ENCODE measurements at regions not wholly inside any gene's neighbourhood (a gene's known extent, or its start where the extent isn't known, plus 50 kb on each side); places are given as distances from the start of the nearest gene placed in this dataset.
"Not testable (repeated sequence)": the region's sequence is repeated elsewhere in the genome, so short reads cannot be mapped to it uniquely, and the experiment has no call there.

DNA sequence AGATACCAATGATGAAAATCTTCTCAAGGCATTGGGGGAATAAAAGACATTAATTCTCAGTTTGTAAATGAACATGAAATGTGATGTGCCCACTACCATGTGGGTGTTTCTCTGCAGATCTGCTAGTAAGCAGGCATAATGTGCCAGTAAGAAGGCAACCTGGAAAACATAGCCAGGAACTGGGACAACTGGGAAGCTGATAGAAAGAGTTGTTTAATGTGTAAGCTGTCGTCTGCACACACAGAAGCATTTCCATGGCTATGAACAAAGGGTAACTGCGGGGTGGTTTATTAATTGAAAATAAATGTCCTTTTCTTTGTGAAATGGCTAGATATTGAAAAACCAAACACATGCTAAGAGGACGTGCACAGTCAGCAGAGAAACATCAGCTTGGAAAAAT is 52.0 kb downstream of the ZC3H11B start:
- in situ Hi-C loops (cut with HindIII; ENCODE audit: low sequenced_read_pairs): no loop called here

DNA sequence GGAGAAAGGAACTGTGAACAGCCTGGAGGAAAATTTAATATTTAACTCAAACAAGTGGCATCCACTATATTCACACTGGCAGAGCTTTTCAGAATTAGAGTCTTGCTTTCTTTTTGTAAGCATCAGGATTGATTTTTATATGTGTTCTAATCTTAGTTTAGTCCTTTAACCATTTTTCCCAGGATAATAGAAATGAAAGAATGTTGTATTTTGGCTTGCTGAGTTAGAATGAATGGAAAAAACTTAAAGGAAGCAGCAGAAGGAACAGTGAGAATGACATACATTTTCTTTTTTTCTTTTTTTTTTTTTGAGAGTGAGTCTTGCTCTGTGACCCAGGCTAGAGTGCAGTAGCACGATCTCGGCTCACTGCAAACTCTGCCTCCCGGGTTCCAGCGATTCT is 53.0 kb downstream of the ZC3H11B start:
- in situ Hi-C loops (cut with HindIII; ENCODE audit: low sequenced_read_pairs): no loop called here

DNA sequence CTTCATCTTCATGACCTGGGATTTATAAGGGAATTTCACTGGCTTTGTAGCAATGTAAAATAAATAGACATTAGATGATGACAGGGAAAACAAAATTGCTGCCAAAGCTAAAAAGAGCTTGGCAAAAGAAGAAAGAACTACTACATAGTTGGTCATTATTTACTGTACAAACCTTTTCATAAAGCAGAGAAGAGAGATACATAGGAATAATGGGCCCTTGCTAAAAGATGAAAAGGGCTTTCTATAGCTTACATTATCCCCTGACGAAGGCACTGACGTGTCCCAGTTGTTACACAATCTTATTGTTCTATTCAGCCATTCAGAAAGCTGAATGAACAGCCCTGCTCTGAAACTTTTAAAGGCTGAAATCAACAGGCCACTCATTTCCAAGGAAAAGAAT is 57.1 kb downstream of the ZC3H11B start:
- in situ Hi-C loops (cut with HindIII; ENCODE audit: low sequenced_read_pairs): no loop called here

DNA sequence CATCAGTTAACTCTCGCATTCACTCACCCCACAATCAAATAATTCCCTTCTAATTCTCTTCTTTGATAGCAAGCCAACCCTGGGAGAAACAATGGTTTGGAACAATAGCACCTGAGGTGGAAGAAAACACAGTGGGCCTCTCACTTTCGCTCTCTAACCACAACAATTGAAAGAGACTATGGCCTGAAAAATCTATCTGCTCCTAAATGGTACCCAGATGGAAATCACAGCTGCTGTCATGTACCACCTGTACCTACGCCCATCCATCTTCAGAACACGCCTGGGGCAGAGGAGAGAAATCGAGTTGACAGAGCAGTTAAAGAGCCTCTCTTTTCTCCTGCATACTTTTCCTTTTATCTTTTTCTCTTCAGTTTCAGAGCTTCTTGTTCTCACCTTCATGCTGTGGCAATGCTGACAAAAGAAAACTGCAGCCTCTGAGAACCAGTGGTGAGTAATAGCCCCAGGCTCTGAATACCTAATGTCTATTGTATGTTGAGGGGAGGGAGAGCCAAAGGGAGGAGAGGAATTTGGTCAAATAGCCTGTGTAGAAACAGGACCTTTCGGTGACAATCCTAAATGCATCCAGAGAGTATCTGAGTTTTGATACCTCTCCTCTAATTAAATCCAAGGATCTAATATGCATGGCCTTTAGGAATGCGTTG is 57.7 kb downstream of the ZC3H11B start:
- in situ Hi-C loops (cut with HindIII; ENCODE audit: low sequenced_read_pairs): no loop called here

DNA sequence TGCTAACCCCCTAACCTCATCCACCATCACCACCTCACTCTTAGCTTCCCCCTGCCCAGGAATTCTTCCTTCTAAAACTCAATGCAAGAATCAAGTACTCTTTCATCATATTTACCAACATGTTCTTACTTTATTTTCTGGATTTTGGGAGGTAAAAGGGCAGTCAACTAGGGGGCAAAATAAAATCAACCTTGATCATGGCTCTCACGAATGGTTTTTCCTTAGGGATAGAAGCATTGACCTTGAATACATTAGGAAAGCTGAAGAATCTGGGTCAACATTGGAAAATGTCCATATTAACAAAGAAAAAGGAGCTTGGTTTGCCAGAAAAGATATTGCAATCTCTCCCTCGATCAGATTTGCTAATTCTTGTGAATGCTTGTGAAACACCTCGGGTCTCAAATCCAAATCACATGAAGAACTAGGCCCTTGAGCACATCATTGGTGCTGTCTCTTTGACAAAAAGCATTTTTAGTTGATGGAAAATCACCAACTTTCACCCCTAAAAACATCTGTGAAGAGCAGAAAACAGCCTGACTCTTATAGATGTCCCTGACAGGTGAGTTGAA is 58.9 kb downstream of the ZC3H11B start:
- in situ Hi-C loops (cut with HindIII; ENCODE audit: low sequenced_read_pairs): no loop called here

DNA sequence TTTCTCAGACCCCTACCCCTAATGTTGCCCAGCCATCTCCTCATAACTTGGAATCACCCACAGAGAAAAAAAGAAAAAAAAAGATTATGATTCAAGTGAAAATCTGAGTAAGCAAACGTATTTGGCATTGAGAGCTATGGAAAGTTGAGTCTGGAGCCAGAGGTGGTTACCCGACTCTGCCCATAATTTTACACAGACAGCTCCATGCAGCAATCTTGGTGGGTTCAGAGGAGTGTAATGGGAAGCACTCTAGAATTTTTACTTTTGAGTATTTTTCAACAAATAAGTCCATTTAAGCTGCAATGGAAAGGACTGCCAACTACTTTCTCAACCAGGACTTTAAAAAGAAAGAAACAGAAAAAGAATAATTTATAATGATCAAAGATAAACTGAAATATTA is 62.7 kb downstream of the ZC3H11B start:
- in situ Hi-C loops (cut with HindIII; ENCODE audit: low sequenced_read_pairs): no loop called here

DNA sequence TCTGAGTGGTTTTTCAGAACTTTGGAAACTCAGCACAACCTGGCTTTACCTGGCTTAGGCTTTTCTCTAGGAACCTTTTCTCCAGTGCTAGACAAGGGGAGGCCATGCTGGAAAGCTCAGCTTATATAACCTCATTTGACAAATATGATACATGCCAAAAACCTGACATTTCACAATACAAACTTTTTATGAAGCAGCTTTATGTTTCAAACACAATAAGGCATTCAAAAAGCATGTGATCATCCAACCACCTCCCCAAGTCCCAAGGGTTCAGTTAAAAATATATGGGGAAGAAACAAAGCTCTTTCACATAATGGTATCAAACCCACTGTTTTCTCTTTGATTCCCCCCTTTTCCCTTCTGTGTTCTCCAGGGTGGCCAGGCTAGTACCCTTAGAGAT is 63.7 kb downstream of the ZC3H11B start:
- in situ Hi-C loops (cut with HindIII; ENCODE audit: low sequenced_read_pairs): no loop called here

DNA sequence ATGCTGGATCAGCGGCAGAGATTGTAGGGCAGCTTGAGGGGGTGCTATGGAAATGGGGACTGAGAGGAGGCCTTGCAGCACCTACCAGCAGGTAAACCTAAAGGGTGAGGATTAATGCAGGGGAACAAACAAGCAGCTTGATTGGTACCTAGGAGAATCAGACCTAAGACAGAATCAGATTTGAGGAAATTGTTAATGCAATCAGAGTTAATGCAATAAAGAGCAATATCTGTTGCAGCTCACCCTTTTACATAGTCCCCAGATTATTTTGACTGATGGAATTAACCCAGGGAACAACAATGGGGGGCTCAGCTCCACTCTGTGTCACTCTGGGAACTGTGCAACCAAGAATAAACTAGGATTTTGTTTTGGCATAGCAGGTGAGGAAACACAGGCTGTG is 64.5 kb downstream of the ZC3H11B start:
- in situ Hi-C loops (cut with HindIII; ENCODE audit: low sequenced_read_pairs): no loop called here

DNA sequence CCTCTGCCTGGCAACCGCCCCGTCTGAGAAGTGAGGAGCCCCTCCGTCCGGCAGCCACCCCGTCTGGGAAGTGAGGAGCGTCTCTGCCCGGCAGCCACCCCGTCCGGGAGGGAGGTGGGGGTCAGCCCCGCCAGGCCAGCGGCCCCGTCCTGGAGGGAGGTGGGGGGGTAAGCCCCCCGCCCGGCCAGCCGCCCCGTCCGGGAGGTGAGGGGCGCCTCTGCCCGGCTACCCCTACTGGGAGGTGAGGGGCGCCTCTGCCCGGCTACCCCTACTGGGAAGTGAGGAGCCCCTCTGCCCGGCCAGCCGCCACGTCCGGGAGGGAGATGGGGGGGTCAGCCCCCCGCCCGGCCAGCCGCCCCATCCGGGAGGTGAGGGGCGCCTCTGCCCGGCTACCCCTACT is 67.1 kb downstream of the ZC3H11B start:
- in situ Hi-C loops (cut with HindIII; ENCODE audit: low sequenced_read_pairs): not testable (repeated sequence)

DNA sequence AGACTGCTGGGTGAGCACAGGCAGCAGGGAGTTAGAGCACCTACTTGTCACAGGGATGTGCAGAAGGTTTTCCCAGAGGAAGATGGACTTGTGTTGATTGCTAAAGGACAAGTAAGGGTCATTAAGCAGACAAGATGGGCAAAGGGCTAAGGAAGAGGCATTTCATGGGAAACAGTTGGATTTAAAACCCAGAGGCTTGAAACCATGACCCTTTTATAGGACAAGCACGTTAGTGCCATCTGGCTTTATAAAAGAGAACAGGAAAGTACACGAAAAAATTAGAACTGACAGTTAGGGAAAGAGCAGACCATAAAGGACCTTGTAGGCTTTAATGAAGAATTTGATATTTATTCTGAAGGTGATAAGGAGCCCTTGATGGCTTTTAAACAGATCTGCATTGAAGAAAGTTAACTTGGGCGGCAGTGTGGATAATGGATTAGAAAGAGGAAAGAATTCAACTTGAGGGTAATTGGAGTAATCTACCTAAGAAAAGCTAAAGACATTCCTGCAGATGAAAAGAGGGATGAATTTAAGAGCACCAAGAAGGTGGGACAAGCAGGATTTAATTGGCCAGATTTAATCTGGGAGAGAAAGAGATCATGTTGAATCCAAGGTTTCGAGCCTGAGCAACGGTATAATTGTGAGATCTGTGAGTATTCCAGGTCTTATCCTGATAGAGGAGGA is 68.6 kb downstream of the ZC3H11B start:
- in situ Hi-C loops (cut with HindIII; ENCODE audit: low sequenced_read_pairs): no loop called here

DNA sequence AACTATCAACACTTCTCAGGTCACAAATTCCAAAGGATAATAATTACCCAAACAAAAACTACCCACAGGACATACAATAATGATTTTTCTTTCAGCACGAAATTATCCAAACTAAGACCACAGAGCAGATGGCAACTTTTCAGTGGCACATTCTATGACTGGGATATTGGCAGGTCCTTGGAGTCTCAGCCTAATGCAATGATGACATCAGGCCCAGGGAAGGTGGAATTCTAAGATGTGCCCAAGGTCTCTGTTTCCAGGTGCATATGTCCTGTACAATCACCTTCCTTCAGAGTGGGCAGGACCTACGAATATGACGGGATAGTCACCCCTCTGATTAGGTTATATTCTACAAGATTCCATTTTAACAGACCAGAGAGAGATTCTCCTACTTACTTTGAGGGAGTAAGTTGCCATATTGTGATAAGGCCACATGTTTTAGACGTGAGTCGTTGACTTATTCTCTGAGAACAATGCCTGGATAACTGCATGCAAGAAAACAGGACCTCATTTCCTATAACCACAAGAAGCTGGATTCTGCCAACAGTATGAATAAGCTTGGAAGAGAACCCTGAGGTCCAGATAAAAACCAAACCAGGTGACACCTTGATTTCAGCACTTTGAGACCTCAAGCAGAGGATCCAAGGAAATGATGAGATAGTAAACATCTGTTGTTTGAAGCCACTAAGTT is 69.9 kb downstream of the ZC3H11B start:
- in situ Hi-C loops (cut with HindIII; ENCODE audit: low sequenced_read_pairs): no loop called here

DNA sequence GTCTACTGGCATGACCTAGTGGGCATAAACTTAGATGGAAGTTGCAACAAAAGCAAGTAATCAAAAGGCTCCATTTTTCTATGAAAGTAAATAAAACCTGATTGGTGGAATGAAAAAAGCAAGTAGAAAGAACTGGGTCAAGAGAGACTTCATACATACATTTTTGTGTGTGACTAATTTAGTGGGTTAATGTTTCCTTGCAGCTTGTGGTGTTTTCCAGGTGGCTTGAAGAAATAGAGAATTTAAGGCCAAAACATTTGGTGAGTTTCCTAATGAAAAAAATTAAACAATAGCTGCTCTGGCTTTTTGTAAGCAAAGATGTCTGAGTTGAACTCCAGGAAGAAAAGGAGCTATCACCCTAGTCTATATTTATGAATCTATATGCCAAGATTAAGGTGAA is 71.0 kb downstream of the ZC3H11B start:
- in situ Hi-C loops (cut with HindIII; ENCODE audit: low sequenced_read_pairs): no loop called here

DNA sequence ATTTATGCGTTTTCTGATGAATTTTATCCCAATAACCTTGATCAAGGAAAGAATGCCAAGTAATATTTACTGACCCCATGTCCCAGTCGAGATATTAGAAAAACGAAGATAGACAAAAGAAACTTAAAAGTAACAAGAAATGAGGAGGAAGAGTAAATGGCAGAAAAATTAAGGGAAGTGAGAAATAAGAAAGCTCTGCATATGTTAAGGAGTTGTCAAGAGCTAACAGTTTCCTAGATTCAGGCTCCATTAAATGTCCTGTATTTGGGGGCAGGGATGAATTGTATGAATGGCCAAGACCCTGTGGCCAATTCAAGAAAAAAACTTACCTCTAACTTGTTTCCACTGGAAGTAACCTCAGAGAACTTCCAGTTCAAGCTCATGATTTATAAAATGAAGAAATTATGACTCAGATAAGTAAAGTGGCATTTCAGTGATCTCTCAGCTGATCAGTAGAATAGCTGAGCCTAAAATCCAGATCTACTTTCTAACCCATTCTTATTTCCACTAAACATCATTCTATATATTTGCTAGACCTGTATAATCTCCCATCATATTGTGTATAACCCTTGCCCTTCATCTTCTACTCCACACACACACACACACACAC is 73.2 kb downstream of the ZC3H11B start:
- in situ Hi-C loops (cut with HindIII; ENCODE audit: low sequenced_read_pairs): no loop called here

DNA sequence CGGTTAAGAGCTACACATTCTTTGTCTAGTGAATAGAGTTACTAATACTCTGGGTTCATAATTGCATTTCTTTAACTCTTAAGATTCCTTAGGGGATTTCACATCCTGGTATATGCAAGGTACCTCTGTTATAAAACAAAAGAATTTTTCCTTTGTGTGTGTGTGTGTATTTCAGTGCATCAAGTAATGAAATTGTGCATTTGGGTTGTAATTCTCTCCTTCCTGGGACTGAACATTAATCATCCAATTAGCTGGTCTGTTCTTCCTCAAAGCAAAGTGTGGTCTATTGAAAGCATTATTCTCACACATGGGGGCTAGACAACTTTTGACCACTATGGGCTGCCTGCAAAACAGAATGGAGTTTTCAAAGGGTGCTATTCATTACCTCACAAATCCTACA is 74.0 kb downstream of the ZC3H11B start:
- in situ Hi-C loops (cut with HindIII; ENCODE audit: low sequenced_read_pairs): no loop called here

DNA sequence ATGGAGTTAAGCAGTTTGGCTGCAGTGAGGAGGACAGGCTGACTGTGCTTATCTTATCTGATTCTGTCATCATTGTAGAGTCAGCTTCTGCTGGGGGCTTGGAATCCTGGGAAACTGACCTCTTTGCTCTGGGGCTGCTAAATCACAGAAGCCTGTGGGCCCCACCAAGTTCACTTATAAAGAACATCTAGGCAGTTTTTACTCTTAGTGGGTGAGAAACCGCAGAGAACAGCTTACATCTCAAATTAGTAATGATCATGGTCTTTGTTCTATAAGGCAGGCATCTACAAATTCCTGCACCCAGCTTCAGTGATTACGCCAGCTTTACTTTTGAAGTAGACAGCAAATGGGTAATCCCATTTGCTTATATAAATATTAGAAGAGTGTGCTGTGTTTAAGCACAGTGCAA is 75.7 kb downstream of the ZC3H11B start:
- in situ Hi-C loops (cut with HindIII; ENCODE audit: low sequenced_read_pairs): no loop called here

DNA sequence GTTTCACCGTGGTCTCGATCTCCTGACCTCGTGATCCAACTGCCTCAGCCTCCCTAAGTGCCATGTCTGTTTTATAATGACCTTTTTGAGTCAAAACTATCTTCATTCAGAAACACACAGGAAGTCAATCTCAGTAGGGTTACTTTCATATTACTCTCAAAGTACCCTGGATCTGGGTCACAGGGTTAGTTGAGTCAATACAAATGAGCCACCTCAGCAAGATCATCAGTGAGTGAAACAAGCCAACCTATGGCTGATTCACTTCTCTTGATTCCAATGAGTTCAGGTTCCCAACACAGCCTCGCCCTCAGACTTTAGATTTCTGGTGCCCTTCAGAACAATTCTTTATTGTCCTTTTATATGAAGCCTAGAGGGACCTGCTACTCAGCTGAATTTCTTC is 76.9 kb downstream of the ZC3H11B start:
- in situ Hi-C loops (cut with HindIII; ENCODE audit: low sequenced_read_pairs): no loop called here

DNA sequence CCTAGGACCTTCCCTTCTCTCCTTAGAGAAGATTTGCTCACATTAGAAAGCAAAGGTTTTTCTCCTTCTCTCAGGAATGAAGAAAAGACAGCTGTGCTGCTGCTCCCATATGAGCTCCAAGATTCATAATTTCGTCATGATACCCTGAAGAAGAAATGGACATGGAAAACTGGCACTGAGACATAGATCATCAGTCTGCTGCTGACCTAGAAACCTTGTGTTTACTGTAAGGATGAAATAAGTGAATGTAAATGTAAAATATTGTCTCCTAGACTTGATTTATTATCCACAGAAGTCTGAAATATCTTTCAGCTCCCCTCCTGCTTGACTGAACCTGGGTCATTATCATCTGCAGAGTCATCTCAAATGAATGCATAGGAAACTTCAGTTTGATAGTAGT is 77.9 kb downstream of the ZC3H11B start:
- in situ Hi-C loops (cut with HindIII; ENCODE audit: low sequenced_read_pairs): no loop called here

DNA sequence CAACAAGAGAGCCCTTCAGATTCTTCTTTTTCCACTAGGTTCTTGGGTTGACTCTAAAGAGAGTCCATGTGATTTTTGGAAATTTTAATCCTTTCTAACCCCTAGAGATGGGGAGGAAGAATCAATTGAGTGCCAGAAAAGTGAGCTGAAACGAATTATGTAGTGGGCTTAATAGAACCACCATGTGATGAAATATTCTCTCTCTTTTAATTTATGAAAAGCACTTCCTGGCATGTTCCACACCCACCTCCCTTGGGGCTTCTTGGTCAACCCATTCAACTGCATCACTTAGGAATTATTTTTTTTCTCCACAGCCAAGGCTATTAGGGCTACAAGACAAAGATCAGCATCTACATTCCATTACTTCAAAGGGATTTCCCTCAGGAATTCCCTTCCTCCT is 79.6 kb downstream of the ZC3H11B start:
- in situ Hi-C loops (cut with HindIII; ENCODE audit: low sequenced_read_pairs): no loop called here

DNA sequence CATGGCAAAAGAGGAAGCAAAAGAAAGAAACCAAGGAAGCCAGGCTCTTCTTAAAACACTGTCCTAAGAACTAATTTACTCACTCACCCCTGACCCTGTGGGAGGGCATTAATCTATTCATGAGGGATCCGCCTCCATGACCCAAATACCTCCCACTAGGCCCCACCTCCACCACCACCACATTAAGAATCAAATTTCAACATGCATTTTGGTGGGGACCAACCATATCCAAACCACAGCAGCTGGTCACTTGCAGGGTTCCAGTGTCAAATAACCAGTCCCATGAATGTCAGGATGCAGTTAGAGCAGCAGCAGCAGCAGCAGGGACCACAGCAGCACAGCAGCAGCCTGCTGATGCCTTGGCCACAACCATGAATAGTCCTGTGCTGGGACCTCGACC is 83.8 kb downstream of the ZC3H11B start:
- in situ Hi-C loops (cut with HindIII; ENCODE audit: low sequenced_read_pairs): loop anchor here (5.0 kb wide), 1 partner anchor 103 kb away; no protein-coding TSS in a partner anchor

DNA sequence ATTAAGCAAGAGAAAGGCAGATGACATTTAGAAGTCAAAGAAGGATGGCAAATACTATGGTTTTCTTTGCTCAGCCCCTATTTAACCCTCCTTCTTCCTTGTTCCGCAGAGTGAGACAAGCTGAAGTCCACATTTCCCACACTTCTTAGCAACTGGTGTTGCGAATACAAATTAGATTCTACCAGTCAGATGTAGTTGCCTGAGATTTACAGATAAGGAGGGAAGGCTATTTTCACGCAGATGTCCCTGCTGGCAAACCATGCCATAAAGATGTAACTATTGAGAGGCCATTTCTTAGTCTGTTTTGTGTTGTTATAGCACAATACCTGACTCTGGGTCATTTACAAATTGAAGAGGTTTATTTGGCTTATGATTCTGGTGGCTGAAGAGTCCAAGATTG is 84.3 kb downstream of the ZC3H11B start:
- in situ Hi-C loops (cut with HindIII; ENCODE audit: low sequenced_read_pairs): loop anchor here (5.0 kb wide), 1 partner anchor 104 kb away; no protein-coding TSS in a partner anchor

DNA sequence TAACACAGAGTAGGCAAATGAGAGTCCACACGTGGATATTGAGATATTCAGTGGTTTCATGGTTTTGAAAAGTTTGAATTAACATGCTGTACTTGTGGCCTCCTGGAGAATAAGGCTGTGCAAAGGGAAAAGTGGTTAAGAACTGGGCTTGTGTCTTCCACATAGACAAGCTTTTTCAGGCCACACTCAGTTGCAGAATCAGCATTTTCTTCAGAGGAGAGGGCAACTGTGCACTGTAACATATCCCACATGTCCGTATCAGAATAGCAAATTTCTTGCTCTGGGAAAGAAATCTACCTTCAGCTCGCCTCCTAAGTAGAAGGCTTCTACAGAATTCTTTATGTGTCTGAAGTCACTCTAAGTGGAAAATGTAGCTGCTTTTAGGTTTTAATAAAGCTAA is 84.9 kb downstream of the ZC3H11B start:
- in situ Hi-C loops (cut with HindIII; ENCODE audit: low sequenced_read_pairs): loop anchor here (5.0 kb wide), 1 partner anchor 104 kb away; no protein-coding TSS in a partner anchor

All from endothelial cell of hepatic sinusoid (primary cell).